ENCODE measurements at regions not wholly inside any gene's neighbourhood (a gene's known extent, or its start where the extent isn't known, plus 50 kb on each side); places are given as distances from the start of the nearest gene placed in this dataset.

- no peak overlapping the region for H3K4me3 ChIP-seq (ENCODE audit: control insufficient read depth, low read depth, low read length)
- TF ChIP-seq CTCF (conservative IDR thresholded peaks at IDR 0.05; ENCODE audit: control insufficient read depth, insufficient read depth, low read depth, low read length): no peak
- no peak for DNase-seq (ENCODE audit: low read depth)
Measured at GRCh38 chr5:125302577-125302976, 556.1 kb upstream of the ZNF608 start.

GRCh38 chr5:125306741-125307140 is 560.3 kb upstream of the ZNF608 start:
- H3K4me3 ChIP-seq (ENCODE audit: control insufficient read depth, low read depth, low read length): no peak overlapping the region
- TF ChIP-seq CTCF (conservative IDR thresholded peaks at IDR 0.05; ENCODE audit: control insufficient read depth, insufficient read depth, low read depth, low read length): no peak
- DNase-seq (ENCODE audit: low read depth): no peak

GRCh38 chr5:125310749-125311148 is 564.3 kb upstream of the ZNF608 start:
- DNase-seq (ENCODE audit: low read depth): no peak

GRCh38 chr5:125311743-125312142 is 565.3 kb upstream of the ZNF608 start:
- TF ChIP-seq CTCF (conservative IDR thresholded peaks at IDR 0.05; ENCODE audit: control insufficient read depth, insufficient read depth, low read depth, low read length): no peak
- DNase-seq (ENCODE audit: low read depth): peak; percentile 89
- no peak overlapping the region for H3K4me3 ChIP-seq (ENCODE audit: control insufficient read depth, low read depth, low read length)

More at GRCh38 chr5:125310749-125311148, 564.3 kb upstream of the ZNF608 start:
- H3K4me3 ChIP-seq (ENCODE audit: control insufficient read depth, low read depth, low read length): no peak overlapping the region
- no peak for TF ChIP-seq CTCF (conservative IDR thresholded peaks at IDR 0.05; ENCODE audit: control insufficient read depth, insufficient read depth, low read depth, low read length)

GRCh38 chr5:125313555-125313954 is 567.1 kb upstream of the ZNF608 start:
- no peak overlapping the region for H3K4me3 ChIP-seq (ENCODE audit: control insufficient read depth, low read depth, low read length)
- no peak for DNase-seq (ENCODE audit: low read depth)
- TF ChIP-seq CTCF (conservative IDR thresholded peaks at IDR 0.05; ENCODE audit: control insufficient read depth, insufficient read depth, low read depth, low read length): no peak

- TF ChIP-seq CTCF (conservative IDR thresholded peaks at IDR 0.05; ENCODE audit: control insufficient read depth, insufficient read depth, low read depth, low read length): no peak
- no peak overlapping the region for H3K4me3 ChIP-seq (ENCODE audit: control insufficient read depth, low read depth, low read length)
- no peak for DNase-seq (ENCODE audit: low read depth)
Measured at GRCh38 chr5:125315306-125315705, 568.9 kb upstream of the ZNF608 start.

GRCh38 chr5:125316391-125316790 is 570.0 kb upstream of the ZNF608 start:
- no peak for DNase-seq (ENCODE audit: low read depth)
- TF ChIP-seq CTCF (conservative IDR thresholded peaks at IDR 0.05; ENCODE audit: control insufficient read depth, insufficient read depth, low read depth, low read length): no peak
- H3K4me3 ChIP-seq (ENCODE audit: control insufficient read depth, low read depth, low read length): no peak overlapping the region

Data from fibroblast of mammary gland (primary cell).